ENCODE measurements at regions not wholly inside any gene's neighbourhood (a gene's known extent, or its start where the extent isn't known, plus 50 kb on each side); places are given as distances from the start of the nearest gene placed in this dataset.

- H3K4me1 ChIP-seq (ENCODE audit: control insufficient read depth in 1 of 2, insufficient read depth in 2 of 2, low read length in 2 of 2): peaks cover 0 to 5% of the 10 kb centered on the region in 2 donors
- H3K9ac ChIP-seq (ENCODE audit: low read depth in 1 of 2, low read length in 2 of 2): no peak overlapping the region
- no peaks in the 10 kb centered on the region for H3K27me3 ChIP-seq (ENCODE audit: control insufficient read depth in 1 of 2, insufficient read depth in 2 of 2, low read length in 2 of 2)
- no peaks in the 10 kb centered on the region for H3K9me3 ChIP-seq (ENCODE audit: control insufficient read depth in 1 of 2, low read length in 2 of 2)
- no peaks in the 10 kb centered on the region for H3K36me3 ChIP-seq (ENCODE audit: control insufficient read depth in 1 of 2, insufficient read depth in 2 of 2, low read length in 2 of 2)
- H3K27ac ChIP-seq (ENCODE audit: low read depth, low read length): no peak overlapping the region
- no peak overlapping the region for H3K4me3 ChIP-seq (ENCODE audit: low read depth in 1 of 2, low read length in 2 of 2)
Measured at GRCh38 chr1:42008264-42008663, 89.5 kb upstream of the HIVEP3 start.

DNA sequence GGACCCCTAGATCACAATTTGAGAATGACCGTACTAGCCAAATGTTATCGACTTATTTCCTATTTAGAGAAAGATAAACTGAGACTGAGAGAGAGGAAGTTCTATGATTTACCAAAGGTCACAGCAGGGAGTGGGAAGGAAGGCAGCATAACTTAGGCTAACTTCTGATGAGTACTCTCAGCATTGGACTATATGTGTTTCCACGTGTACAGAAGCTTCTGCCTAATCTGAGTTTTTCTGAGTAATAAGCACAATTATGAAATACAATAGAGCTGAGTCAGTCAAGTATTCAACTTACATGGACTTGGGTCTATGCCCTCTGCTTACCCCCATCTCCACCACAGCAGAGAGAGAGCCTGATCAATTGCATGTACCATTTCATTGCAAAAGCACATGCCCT lies 88.1 kb upstream of the HIVEP3 start:
- no peaks in the 10 kb centered on the region for H3K4me1 ChIP-seq (ENCODE audit: control insufficient read depth in 1 of 2, insufficient read depth in 2 of 2, low read length in 2 of 2)
- no peaks in the 10 kb centered on the region for H3K9me3 ChIP-seq (ENCODE audit: control insufficient read depth in 1 of 2, low read length in 2 of 2)
- H3K9ac ChIP-seq (ENCODE audit: low read depth in 1 of 2, low read length in 2 of 2): no peak overlapping the region
- H3K36me3 ChIP-seq (ENCODE audit: control insufficient read depth in 1 of 2, insufficient read depth in 2 of 2, low read length in 2 of 2): no peaks in the 10 kb centered on the region
- no peak overlapping the region for H3K27ac ChIP-seq (ENCODE audit: low read depth, low read length)
- no peaks in the 10 kb centered on the region for H3K27me3 ChIP-seq (ENCODE audit: control insufficient read depth in 1 of 2, insufficient read depth in 2 of 2, low read length in 2 of 2)
- no peak overlapping the region for H3K4me3 ChIP-seq (ENCODE audit: low read depth in 1 of 2, low read length in 2 of 2)

GRCh38 chr1:42006093-42006492 lies 87.4 kb upstream of the HIVEP3 start:
- H3K9me3 ChIP-seq (ENCODE audit: control insufficient read depth in 1 of 2, low read length in 2 of 2): no peaks in the 10 kb centered on the region
- no peak overlapping the region for H3K9ac ChIP-seq (ENCODE audit: low read depth in 1 of 2, low read length in 2 of 2)
- H3K4me1 ChIP-seq (ENCODE audit: control insufficient read depth in 1 of 2, insufficient read depth in 2 of 2, low read length in 2 of 2): no peaks in the 10 kb centered on the region
- H3K4me3 ChIP-seq (ENCODE audit: low read depth in 1 of 2, low read length in 2 of 2): no peak overlapping the region
- H3K27ac ChIP-seq (ENCODE audit: low read depth, low read length): no peak overlapping the region
- no peaks in the 10 kb centered on the region for H3K27me3 ChIP-seq (ENCODE audit: control insufficient read depth in 1 of 2, insufficient read depth in 2 of 2, low read length in 2 of 2)
- no peaks in the 10 kb centered on the region for H3K36me3 ChIP-seq (ENCODE audit: control insufficient read depth in 1 of 2, insufficient read depth in 2 of 2, low read length in 2 of 2)

GRCh38 chr1:42005530-42005929 lies 86.8 kb upstream of the HIVEP3 start:
- Histone ChIP-seq H3K27ac (ENCODE audit: low read depth, low read length) (no peak overlapping the region), H3K9ac (ENCODE audit: low read depth in 1 of 2, low read length in 2 of 2) (no peak overlapping the region), H3K4me1 (ENCODE audit: control insufficient read depth in 1 of 2, insufficient read depth in 2 of 2, low read length in 2 of 2) (no peaks in the 10 kb centered on the region), H3K27me3 (ENCODE audit: control insufficient read depth in 1 of 2, insufficient read depth in 2 of 2, low read length in 2 of 2) (no peaks in the 10 kb centered on the region), H3K36me3 (ENCODE audit: control insufficient read depth in 1 of 2, insufficient read depth in 2 of 2, low read length in 2 of 2) (no peaks in the 10 kb centered on the region), H3K9me3 (ENCODE audit: control insufficient read depth in 1 of 2, low read length in 2 of 2) (no peaks in the 10 kb centered on the region), H3K4me3 (ENCODE audit: low read depth in 1 of 2, low read length in 2 of 2) (no peak overlapping the region)

DNA sequence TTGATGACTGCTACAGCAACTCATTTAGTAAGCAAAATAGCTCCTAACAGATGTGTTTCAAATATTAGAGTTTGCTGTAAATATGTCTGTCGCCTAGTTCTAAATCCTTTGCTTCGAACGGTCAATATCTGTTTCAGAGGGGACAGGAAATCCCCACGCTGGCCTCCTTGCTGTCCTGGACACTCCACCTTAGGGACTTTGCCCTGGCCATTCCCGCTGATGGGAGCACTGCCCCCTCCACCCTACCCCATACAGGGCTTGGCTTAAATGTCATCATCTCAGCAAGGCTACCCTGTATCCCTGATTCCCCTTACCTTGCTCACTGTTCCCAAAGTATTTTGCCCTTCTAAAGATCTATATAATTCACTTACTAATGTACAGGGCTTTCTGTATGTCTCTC lies 86.1 kb upstream of the HIVEP3 start:
- Histone ChIP-seq H3K4me3 (ENCODE audit: low read depth in 1 of 2, low read length in 2 of 2) (no peak overlapping the region), H3K27ac (ENCODE audit: low read depth, low read length) (no peak overlapping the region), H3K4me1 (ENCODE audit: control insufficient read depth in 1 of 2, insufficient read depth in 2 of 2, low read length in 2 of 2) (no peaks in the 10 kb centered on the region), H3K36me3 (ENCODE audit: control insufficient read depth in 1 of 2, insufficient read depth in 2 of 2, low read length in 2 of 2) (no peaks in the 10 kb centered on the region), H3K9me3 (ENCODE audit: control insufficient read depth in 1 of 2, low read length in 2 of 2) (no peaks in the 10 kb centered on the region), H3K9ac (ENCODE audit: low read depth in 1 of 2, low read length in 2 of 2) (no peak overlapping the region), H3K27me3 (ENCODE audit: control insufficient read depth in 1 of 2, insufficient read depth in 2 of 2, low read length in 2 of 2) (no peaks in the 10 kb centered on the region)

GRCh38 chr1:42004322-42004721 lies 85.6 kb upstream of the HIVEP3 start:
- no peak overlapping the region for H3K9ac ChIP-seq (ENCODE audit: low read depth in 1 of 2, low read length in 2 of 2)
- no peaks in the 10 kb centered on the region for H3K4me1 ChIP-seq (ENCODE audit: control insufficient read depth in 1 of 2, insufficient read depth in 2 of 2, low read length in 2 of 2)
- H3K9me3 ChIP-seq (ENCODE audit: control insufficient read depth in 1 of 2, low read length in 2 of 2): no peaks in the 10 kb centered on the region
- H3K27ac ChIP-seq (ENCODE audit: low read depth, low read length): no peak overlapping the region
- no peak overlapping the region for H3K4me3 ChIP-seq (ENCODE audit: low read depth in 1 of 2, low read length in 2 of 2)
- no peaks in the 10 kb centered on the region for H3K27me3 ChIP-seq (ENCODE audit: control insufficient read depth in 1 of 2, insufficient read depth in 2 of 2, low read length in 2 of 2)
- H3K36me3 ChIP-seq (ENCODE audit: control insufficient read depth in 1 of 2, insufficient read depth in 2 of 2, low read length in 2 of 2): no peaks in the 10 kb centered on the region

GRCh38 chr1:42003433-42003832 lies 84.7 kb upstream of the HIVEP3 start:
- H3K27ac ChIP-seq (ENCODE audit: low read depth, low read length): no peak overlapping the region
- no peak overlapping the region for H3K4me3 ChIP-seq (ENCODE audit: low read depth in 1 of 2, low read length in 2 of 2)
- H3K9me3 ChIP-seq (ENCODE audit: control insufficient read depth in 1 of 2, low read length in 2 of 2): no peaks in the 10 kb centered on the region
- H3K36me3 ChIP-seq (ENCODE audit: control insufficient read depth in 1 of 2, insufficient read depth in 2 of 2, low read length in 2 of 2): no peaks in the 10 kb centered on the region
- no peaks in the 10 kb centered on the region for H3K4me1 ChIP-seq (ENCODE audit: control insufficient read depth in 1 of 2, insufficient read depth in 2 of 2, low read length in 2 of 2)
- H3K9ac ChIP-seq (ENCODE audit: low read depth in 1 of 2, low read length in 2 of 2): no peak overlapping the region
- H3K27me3 ChIP-seq (ENCODE audit: control insufficient read depth in 1 of 2, insufficient read depth in 2 of 2, low read length in 2 of 2): no peaks in the 10 kb centered on the region

- Histone ChIP-seq H3K9me3 (ENCODE audit: control insufficient read depth in 1 of 2, low read length in 2 of 2) (no peaks in the 10 kb centered on the region), H3K27me3 (ENCODE audit: control insufficient read depth in 1 of 2, insufficient read depth in 2 of 2, low read length in 2 of 2) (no peaks in the 10 kb centered on the region), H3K27ac (ENCODE audit: low read depth, low read length) (no peak overlapping the region), H3K9ac (ENCODE audit: low read depth in 1 of 2, low read length in 2 of 2) (no peak overlapping the region), H3K4me3 (ENCODE audit: low read depth in 1 of 2, low read length in 2 of 2) (no peak overlapping the region), H3K4me1 (ENCODE audit: control insufficient read depth in 1 of 2, insufficient read depth in 2 of 2, low read length in 2 of 2) (no peaks in the 10 kb centered on the region), H3K36me3 (ENCODE audit: control insufficient read depth in 1 of 2, insufficient read depth in 2 of 2, low read length in 2 of 2) (no peaks in the 10 kb centered on the region)
Measured at GRCh38 chr1:42002220-42002619, 83.5 kb upstream of the HIVEP3 start.

- no peak overlapping the region for H3K9ac ChIP-seq (ENCODE audit: low read depth in 1 of 2, low read length in 2 of 2)
- no peaks in the 10 kb centered on the region for H3K9me3 ChIP-seq (ENCODE audit: control insufficient read depth in 1 of 2, low read length in 2 of 2)
- no peak overlapping the region for H3K27ac ChIP-seq (ENCODE audit: low read depth, low read length)
- H3K4me1 ChIP-seq (ENCODE audit: control insufficient read depth in 1 of 2, insufficient read depth in 2 of 2, low read length in 2 of 2): no peaks in the 10 kb centered on the region
- no peaks in the 10 kb centered on the region for H3K36me3 ChIP-seq (ENCODE audit: control insufficient read depth in 1 of 2, insufficient read depth in 2 of 2, low read length in 2 of 2)
- no peak overlapping the region for H3K4me3 ChIP-seq (ENCODE audit: low read depth in 1 of 2, low read length in 2 of 2)
- H3K27me3 ChIP-seq (ENCODE audit: control insufficient read depth in 1 of 2, insufficient read depth in 2 of 2, low read length in 2 of 2): no peaks in the 10 kb centered on the region
Measured at GRCh38 chr1:42000766-42001165, 82.0 kb upstream of the HIVEP3 start.

DNA sequence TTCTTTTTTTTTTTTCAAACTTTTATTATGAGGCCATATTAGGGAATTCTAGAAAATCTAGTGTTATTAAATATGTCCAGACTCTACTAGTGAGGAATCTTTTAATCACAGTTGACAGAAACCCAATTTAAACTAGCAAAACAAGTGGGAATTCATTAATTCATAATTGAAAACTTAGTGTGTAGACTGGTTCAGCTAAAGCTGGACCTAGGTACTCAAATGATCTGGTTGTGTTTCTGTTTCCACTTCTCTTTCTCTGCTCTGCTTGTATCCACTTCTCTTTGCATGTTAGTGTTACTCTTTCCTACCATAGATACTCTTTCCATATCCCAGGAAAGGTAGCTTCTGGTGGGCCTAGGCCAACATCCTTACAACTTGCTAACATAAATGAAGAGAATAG lies 81.2 kb upstream of the HIVEP3 start:
- Histone ChIP-seq H3K4me1 (ENCODE audit: control insufficient read depth in 1 of 2, insufficient read depth in 2 of 2, low read length in 2 of 2) (no peaks in the 10 kb centered on the region), H3K4me3 (ENCODE audit: low read depth in 1 of 2, low read length in 2 of 2) (no peak overlapping the region), H3K27me3 (ENCODE audit: control insufficient read depth in 1 of 2, insufficient read depth in 2 of 2, low read length in 2 of 2) (no peaks in the 10 kb centered on the region), H3K27ac (ENCODE audit: low read depth, low read length) (no peak overlapping the region), H3K9ac (ENCODE audit: low read depth in 1 of 2, low read length in 2 of 2) (no peak overlapping the region), H3K36me3 (ENCODE audit: control insufficient read depth in 1 of 2, insufficient read depth in 2 of 2, low read length in 2 of 2) (no peaks in the 10 kb centered on the region), H3K9me3 (ENCODE audit: control insufficient read depth in 1 of 2, low read length in 2 of 2) (no peaks in the 10 kb centered on the region)

- no peaks in the 10 kb centered on the region for H3K27me3 ChIP-seq (ENCODE audit: control insufficient read depth in 1 of 2, insufficient read depth in 2 of 2, low read length in 2 of 2)
- no peak overlapping the region for H3K27ac ChIP-seq (ENCODE audit: low read depth, low read length)
- no peaks in the 10 kb centered on the region for H3K9me3 ChIP-seq (ENCODE audit: control insufficient read depth in 1 of 2, low read length in 2 of 2)
- no peak overlapping the region for H3K9ac ChIP-seq (ENCODE audit: low read depth in 1 of 2, low read length in 2 of 2)
- no peaks in the 10 kb centered on the region for H3K4me1 ChIP-seq (ENCODE audit: control insufficient read depth in 1 of 2, insufficient read depth in 2 of 2, low read length in 2 of 2)
- H3K36me3 ChIP-seq (ENCODE audit: control insufficient read depth in 1 of 2, insufficient read depth in 2 of 2, low read length in 2 of 2): no peaks in the 10 kb centered on the region
- no peak overlapping the region for H3K4me3 ChIP-seq (ENCODE audit: low read depth in 1 of 2, low read length in 2 of 2)
Measured at GRCh38 chr1:41998250-41998649, 79.5 kb upstream of the HIVEP3 start.

Data from duodenal mucosa (tissue), 2 donors.